Keratinocyte (primary cell): ENCODE measurements at regions not wholly inside any gene's neighbourhood (a gene's known extent, or its start where the extent isn't known, plus 50 kb on each side); places are given as distances from the start of the nearest gene placed in this dataset.

ENCODE experiments used
- DNase-seq: peaks from one replicate; pipeline ENCODE4 v3.0.0-alpha.2; 2011; ENCODE audit warnings: low read depth, missing footprints, low spot score
- FAIRE-seq: peaks from 2 replicates; lab custom pipeline; 2011; peaks lifted over from hg19 to GRCh38; lab: Jason Lieb, UNC
- H2AFZ ChIP-seq: 2 replicates; pipeline ENCODE4 v1.6.0; 2012; ENCODE audit warnings: low read length, control low read depth, inconsistent platforms; ENCODE audit not compliant: control insufficient read depth
- H3K27ac ChIP-seq: 2 replicates; pipeline ENCODE4 v1.5.1; 2011; ENCODE audit warnings: low read length; ENCODE audit not compliant: control insufficient read depth, insufficient read depth
- H3K27me3 ChIP-seq: 3 replicates; pipeline ENCODE4 v1.6.0; 2011; ENCODE audit warnings: low read length; ENCODE audit not compliant: control insufficient read depth, insufficient read depth; ENCODE audit errors: extremely low read depth
- H3K36me3 ChIP-seq, 2 experiments: 2 replicates in 1 of 2; 3 replicates in 1 of 2; pipeline ENCODE4 v1.5.1; 2011; ENCODE audit warnings: low read length in 2 of 2, mild to moderate bottlenecking in 1 of 2; ENCODE audit not compliant: control insufficient read depth in 2 of 2, insufficient read depth in 2 of 2; ENCODE audit errors: extremely low read depth in 1 of 2
- H3K4me1 ChIP-seq: 3 replicates; pipeline ENCODE4 v1.5.1; 2011; ENCODE audit warnings: low read length; ENCODE audit not compliant: control insufficient read depth, insufficient read depth; ENCODE audit errors: extremely low read depth
- H3K4me2 ChIP-seq: 3 replicates; pipeline ENCODE4 v1.6.0; 2011; ENCODE audit warnings: low read depth, low read length; ENCODE audit not compliant: control insufficient read depth, insufficient read depth; ENCODE audit errors: extremely low read depth
- H3K4me3 ChIP-seq, 3 experiments: fragments of 200-600 bp in 1 of 3; sonication (generic) in 1 of 3; 2 replicates in 2 of 3; 3 replicates in 1 of 3; pipeline ENCODE4 v1.5.1; 2011 to 2016; ENCODE audit warnings: low read length in 3 of 3, mild to moderate bottlenecking in 3 of 3, control low read depth in 2 of 3, inconsistent platforms in 1 of 3, low read depth in 1 of 3, mixed read lengths in 1 of 3, mixed run types in 1 of 3, moderate library complexity in 1 of 3; ENCODE audit not compliant: control insufficient read depth in 2 of 3, insufficient read depth in 2 of 3; ENCODE audit errors: extremely low read depth in 1 of 3
- H3K79me2 ChIP-seq: 2 replicates; pipeline ENCODE4 v1.6.0; 2012; ENCODE audit warnings: low read length; ENCODE audit not compliant: control insufficient read depth, insufficient read depth
- H3K9ac ChIP-seq: 3 replicates; pipeline ENCODE4 v1.6.0; 2011; ENCODE audit warnings: low read length; ENCODE audit not compliant: control insufficient read depth, insufficient read depth; ENCODE audit errors: extremely low read depth
- H3K9me1 ChIP-seq: 3 replicates; pipeline ENCODE4 v1.6.0; 2011; ENCODE audit warnings: low read length; ENCODE audit not compliant: control insufficient read depth, insufficient read depth; ENCODE audit errors: extremely low read depth
- H3K9me3 ChIP-seq: 2 replicates; pipeline ENCODE4 v1.5.1; 2012; ENCODE audit warnings: low read depth, low read length; ENCODE audit not compliant: control insufficient read depth
- H4K20me1 ChIP-seq: 3 replicates; pipeline ENCODE4 v1.6.0; 2011; ENCODE audit warnings: low read length; ENCODE audit not compliant: control insufficient read depth, insufficient read depth; ENCODE audit errors: extremely low read depth
- EZH2 ChIP-seq: IDR thresholded peaks from one replicate; pipeline ENCODE4 v1.6.1; 2012; ENCODE audit warnings: inconsistent platforms, mild to moderate bottlenecking, low read length, moderate library complexity
- dilution Hi-C: fragments of 300-500 bp; cut with MboI; formaldehyde crosslinking; loops from one replicate; pipeline ENCODE4 v1.7.0; 2020; ENCODE audit warnings: low sequenced_read_pairs; ENCODE audit not compliant: extremely low pct_ligation_motif_present
- TF ChIP-seq, protein P1 (sequence below), 3 experiments: IDR thresholded peaks in 1 of 3; conservative IDR thresholded peaks in 1 of 3; optimal IDR thresholded peaks in 1 of 3; 2 replicates in 2 of 3; 3 replicates in 1 of 3; pipeline versions ENCODE3 to v1.5.1; 2011; ENCODE audit warnings: low read length in 3 of 3, mild to moderate bottlenecking in 3 of 3, moderate library complexity in 2 of 3, control low read depth in 1 of 3, inconsistent platforms in 1 of 3; ENCODE audit not compliant: insufficient read depth in 2 of 3; ENCODE audit errors: extremely low read depth in 1 of 3

DNA sequence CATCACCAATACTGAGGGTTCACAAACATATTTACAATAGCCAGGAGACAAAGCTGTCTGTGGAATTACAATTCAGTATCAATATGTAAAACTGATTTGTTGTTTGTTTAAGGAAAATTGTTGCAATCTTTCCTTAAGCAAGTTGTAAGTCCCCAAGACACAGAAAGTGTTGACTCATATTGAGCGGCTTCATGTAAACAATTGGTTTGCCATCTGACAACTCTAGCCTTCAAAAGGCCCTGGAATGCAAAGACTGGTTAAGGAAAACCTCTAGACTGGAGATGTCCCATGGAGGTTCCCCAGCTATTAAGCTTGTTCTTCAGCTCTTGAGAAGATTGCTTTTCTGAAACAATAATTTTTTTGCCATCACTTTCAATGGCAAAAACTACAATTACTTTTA lies 283.7 kb upstream of the PROK2 start:
- H3K36me3 ChIP-seq: no peaks in the 10 kb centered on the region
- H3K9me3 ChIP-seq: no peaks in the 10 kb centered on the region
- no peaks in the 10 kb centered on the region for H3K9me1 ChIP-seq
- FAIRE-seq (no peak), DNase-seq (no peak)
- no peaks in the 10 kb centered on the region for H3K4me1 ChIP-seq
- no peak for TF ChIP-seq EZH2
- TF ChIP-seq, protein P1, sequence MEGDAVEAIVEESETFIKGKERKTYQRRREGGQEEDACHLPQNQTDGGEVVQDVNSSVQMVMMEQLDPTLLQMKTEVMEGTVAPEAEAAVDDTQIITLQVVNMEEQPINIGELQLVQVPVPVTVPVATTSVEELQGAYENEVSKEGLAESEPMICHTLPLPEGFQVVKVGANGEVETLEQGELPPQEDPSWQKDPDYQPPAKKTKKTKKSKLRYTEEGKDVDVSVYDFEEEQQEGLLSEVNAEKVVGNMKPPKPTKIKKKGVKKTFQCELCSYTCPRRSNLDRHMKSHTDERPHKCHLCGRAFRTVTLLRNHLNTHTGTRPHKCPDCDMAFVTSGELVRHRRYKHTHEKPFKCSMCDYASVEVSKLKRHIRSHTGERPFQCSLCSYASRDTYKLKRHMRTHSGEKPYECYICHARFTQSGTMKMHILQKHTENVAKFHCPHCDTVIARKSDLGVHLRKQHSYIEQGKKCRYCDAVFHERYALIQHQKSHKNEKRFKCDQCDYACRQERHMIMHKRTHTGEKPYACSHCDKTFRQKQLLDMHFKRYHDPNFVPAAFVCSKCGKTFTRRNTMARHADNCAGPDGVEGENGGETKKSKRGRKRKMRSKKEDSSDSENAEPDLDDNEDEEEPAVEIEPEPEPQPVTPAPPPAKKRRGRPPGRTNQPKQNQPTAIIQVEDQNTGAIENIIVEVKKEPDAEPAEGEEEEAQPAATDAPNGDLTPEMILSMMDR (optimal IDR thresholded peaks at IDR 0.05 in 1 of 3, IDR thresholded peaks at IDR 0.05 in 1 of 3, conservative IDR thresholded peaks at IDR 0.05 in 1 of 3; ENCODE audit: extremely low read depth in 1 of 3, insufficient read depth in 2 of 3, low read length in 3 of 3): no peak
- H3K79me2 ChIP-seq: no peaks in the 10 kb centered on the region
- H2AFZ ChIP-seq: no peak overlapping the region
- no peaks in the 10 kb centered on the region for H4K20me1 ChIP-seq
- no peak overlapping the region for H3K27ac ChIP-seq
- peaks cover 3% of the 10 kb centered on the region for H3K27me3 ChIP-seq
- H3K4me3 ChIP-seq: no peak overlapping the region
- no peak overlapping the region for H3K9ac ChIP-seq
- H3K4me2 ChIP-seq: no peak overlapping the region
- dilution Hi-C loops: no loop called here

DNA sequence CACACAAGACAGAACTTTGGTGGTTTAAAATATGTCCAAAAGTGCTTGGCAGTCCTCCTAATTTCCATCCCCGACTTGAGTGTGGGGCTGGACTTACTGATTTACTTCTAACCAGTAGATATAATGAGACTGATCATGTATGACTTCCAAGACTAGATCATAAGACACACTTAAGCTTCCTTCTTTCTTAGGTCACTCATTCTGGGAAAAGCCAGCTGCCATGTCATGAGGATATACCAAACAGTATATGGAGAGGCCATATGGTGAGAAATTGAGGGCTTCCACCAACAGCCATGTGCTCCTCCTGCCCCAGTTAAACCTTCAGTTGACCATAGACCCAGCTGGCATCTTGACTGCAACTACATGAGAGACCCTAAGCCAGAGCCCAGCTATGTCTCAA lies 282.8 kb upstream of the PROK2 start:
- Histone ChIP-seq H3K27me3 (peaks cover 3% of the 10 kb centered on the region), H2AFZ (no peak overlapping the region), H4K20me1 (no peaks in the 10 kb centered on the region), H3K4me1 (no peaks in the 10 kb centered on the region), H3K27ac (no peak overlapping the region), H3K9me1 (no peaks in the 10 kb centered on the region), H3K9ac (no peak overlapping the region), H3K79me2 (no peaks in the 10 kb centered on the region), H3K36me3 (no peaks in the 10 kb centered on the region), H3K4me3 (no peak overlapping the region), H3K9me3 (no peaks in the 10 kb centered on the region), H3K4me2 (no peak overlapping the region)
- dilution Hi-C loops: no loop called here
- FAIRE-seq: no peak
- no peak for DNase-seq
- TF ChIP-seq, protein P1 (optimal IDR thresholded peaks at IDR 0.05 in 1 of 3, IDR thresholded peaks at IDR 0.05 in 1 of 3, conservative IDR thresholded peaks at IDR 0.05 in 1 of 3; ENCODE audit: extremely low read depth in 1 of 3, insufficient read depth in 2 of 3, low read length in 3 of 3): no peak
- no peak for TF ChIP-seq EZH2
